ENCODE measurements at regions not wholly inside any gene's neighbourhood (a gene's known extent, or its start where the extent isn't known, plus 50 kb on each side); places are given as distances from the start of the nearest gene placed in this dataset.
"Not testable (repeated sequence)": the region's sequence is repeated elsewhere in the genome, so short reads cannot be mapped to it uniquely, and the experiment has no call there.

DNA sequence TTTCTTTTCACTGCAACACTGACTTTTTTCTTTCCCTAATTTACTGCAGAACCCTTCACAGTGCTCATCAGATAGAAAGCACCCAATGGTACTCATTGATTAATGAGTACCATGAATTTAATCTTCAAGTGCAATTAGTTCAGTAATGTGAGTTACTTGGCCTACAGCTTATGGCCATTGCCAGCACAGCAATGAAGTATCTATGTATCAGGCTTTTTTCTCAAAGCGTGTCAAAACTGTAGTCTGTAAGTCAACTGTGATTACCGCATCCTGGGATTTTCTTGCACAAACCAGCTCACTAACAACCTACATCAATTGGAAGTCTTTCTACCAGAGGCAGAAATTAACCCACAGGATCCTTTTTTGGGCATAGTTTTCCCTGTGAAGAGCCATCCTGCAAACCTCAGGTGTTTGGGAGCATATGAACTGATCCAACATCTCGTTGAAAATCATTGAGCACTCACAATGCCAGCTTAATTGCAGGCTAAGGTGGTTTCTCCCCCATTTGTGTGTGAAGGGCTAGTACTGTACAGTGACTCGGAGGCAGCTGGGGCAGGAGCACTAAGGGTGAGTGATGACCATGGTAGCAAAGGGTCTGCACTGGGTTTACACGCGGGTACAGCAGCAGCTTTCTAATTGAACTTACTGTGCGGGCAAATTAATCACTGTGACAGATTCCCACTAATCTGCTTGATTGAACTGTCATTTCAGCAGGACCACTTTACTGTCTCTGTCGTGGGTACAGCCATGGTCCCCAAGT lies 619.3 kb downstream of the SNAPC1 start:
- no peak for DNase-seq (ENCODE audit: low spot score)

DNA sequence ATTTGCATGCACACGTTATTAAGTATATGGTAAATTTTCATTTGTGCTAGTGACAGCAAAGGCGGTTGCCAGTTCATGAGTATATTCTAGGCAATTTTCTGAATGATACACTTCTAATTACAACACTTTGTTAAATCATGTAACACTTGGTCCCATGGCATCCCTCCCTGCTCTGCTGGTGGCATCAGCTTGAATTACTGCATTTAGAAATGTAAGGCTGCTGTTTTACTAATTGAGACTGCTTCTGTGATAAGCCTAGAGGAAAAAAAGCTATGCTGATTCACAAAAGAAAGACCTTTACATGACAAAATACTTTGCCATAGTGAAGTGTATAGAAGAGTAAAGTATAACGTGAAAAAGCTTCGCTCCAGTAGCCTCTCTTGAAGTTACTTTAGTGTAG lies 636.1 kb downstream of the KCNH5 start:
- no peak for DNase-seq (ENCODE audit: low spot score)

DNA sequence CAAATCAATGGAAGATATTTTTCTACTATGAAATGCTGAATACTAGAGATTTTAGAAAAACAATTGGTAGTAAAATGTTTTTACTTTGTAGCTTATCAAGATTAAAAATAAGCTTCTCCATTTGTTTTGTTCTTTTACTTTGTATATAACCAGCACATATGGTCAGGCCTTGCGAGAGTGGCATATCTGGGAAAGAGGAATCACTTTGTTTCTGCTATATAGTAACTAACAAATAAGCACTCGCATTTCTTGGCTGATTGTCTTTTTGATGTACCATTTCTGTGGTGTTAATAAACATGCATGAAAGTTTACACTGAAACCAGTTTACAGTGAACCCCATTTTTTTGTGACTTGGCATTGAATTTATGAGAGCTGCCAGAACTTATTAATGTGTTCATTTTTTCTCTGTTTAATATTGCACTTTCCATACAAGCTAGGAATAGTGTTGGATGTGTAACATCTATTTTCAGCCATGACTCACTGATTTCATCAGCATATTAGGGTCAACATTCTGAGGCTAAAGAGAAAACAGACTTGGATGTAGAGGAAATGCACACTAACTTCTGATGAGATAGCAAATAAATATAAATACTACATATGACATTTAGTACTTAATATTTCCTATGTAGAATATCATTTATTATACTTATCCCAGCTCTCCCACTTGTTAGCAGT lies 635.5 kb downstream of the KCNH5 start:
- no peak for DNase-seq (ENCODE audit: low spot score)

DNA sequence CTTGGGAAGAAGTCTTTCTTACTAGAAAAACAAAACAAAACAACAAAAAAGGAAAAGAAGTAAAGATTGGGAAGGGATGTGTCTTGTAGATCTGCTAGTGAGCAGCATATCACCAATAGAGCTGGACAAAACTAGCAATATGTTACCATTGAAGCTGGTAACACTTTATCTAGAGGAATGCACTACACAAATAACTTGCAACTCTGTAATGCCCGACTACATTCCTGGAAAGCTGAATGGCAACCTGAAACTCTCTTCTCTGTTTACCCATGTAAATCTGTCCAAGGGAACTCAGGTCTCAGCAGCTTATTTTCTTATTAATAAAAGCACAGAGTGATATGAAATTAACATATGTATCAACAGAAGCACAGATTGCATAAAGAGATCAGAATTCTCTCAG lies 624.4 kb downstream of the KCNH5 start:
- DNase-seq (ENCODE audit: low spot score) = no peak

DNA sequence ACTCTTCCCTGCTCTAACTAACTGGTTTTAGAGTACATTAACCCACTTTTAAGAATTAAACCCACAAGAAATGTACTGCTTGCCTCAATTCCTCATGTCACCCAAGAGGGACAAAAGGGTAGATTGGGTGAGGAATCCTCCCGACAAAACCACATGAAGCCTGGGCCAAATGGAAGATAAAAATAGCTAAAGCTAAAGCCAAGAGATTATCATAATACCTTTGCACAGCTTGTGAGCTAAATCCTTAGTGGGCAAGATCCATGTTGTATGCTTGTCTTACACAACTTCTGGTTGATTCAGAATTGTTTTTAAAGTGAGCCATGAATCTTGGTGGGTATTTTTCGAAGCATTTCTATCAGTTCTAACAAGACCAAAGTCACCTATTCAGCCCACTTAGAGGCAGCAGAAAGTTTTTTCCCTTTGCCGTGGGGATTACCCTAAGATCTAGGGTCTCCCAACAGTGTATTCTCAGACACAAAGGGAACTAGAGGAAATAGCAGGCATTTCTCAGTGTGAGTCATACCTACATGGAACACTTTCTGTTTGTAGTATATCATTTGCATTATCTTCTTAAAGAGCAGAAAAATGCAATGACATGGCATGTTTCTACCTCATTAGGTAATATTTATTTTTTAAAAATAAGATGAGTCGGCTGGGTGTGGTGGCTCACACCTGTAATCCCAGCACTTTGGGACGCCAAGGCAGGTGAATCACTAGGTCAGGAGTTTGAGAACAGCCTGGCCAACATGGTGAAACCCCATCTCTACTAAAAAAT lies 616.6 kb downstream of the KCNH5 start:
- no peak for DNase-seq (ENCODE audit: low spot score)

DNA sequence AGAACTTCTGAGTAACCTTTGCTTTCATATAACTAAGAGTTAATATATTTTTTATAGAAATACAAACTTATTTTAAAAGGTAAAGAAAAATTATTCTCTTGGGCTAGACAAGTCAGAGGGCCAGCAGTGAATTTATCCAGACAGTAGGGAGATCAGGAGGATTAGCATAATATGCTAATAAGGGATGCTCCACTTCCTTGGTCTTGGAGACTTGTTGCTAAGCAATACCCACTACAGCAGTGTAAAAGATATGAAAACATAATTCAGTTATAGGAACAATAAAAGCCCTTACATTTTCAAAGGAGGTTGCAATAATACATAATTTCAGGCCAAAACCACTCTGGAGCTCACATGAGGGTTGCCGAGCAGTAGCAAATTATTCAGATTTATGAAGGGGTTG lies 615.6 kb downstream of the KCNH5 start:
- DNase-seq (ENCODE audit: low spot score) = no peak

DNA sequence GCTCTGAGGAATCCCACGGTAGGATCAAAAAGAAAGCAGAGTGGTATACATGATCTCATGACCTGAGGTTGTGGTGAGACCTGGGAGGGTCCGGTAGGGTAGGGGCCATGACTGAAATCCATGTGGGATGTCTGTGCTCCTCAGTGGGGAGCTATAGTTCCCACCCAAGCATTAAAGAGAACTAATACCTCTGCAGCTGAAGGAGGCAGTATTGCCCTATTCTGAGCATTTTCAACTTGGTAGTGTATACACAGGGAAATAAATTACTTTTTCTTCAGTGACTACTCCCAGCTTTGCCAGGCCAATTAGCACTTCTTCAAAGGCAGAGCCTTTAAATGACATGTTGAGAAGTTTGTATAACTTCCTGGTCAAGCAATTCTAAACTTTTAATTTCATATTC lies 613.8 kb downstream of the KCNH5 start:
- DNase-seq (ENCODE audit: low spot score) = no peak

DNA sequence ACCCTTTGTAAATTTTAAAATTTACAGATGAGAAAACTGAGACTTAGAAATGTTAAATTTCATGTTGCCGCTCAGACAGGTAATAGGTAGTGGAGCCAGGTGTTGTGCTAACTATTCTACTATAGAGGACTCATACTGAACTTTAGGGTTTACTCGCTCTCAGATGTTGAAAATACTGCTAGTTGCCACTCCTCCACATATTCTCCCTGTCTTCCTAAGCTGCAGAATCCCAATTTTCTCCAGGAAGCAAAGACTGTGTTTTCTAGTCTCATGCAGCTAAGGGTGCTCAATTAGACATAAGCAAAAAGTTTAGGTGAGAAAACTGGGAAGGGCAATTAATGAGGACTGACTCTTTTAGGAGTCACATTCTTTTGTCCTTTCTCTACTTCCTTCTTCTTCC lies 612.3 kb downstream of the KCNH5 start:
- DNase-seq (ENCODE audit: low spot score) = no peak

DNA sequence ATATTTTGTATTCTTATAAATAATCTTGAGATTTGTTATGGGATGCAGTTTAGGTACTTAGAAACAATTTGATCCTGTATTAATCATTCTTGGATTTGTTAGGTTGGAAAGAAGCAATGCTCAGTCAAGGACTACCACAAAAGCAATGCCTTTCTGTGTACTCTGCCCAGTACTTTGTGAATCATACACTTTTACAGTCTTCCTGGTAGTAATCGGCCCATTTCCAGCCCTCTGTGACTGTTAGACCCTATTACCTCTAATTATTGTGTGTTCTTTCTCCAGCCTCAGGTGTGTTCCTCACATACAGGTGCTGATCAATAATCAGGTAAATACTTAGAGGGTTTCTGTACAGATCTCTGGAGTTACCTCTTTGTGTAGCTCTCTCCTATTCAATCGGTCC lies 609.0 kb downstream of the KCNH5 start:
- DNase-seq (ENCODE audit: low spot score) = no peak

DNA sequence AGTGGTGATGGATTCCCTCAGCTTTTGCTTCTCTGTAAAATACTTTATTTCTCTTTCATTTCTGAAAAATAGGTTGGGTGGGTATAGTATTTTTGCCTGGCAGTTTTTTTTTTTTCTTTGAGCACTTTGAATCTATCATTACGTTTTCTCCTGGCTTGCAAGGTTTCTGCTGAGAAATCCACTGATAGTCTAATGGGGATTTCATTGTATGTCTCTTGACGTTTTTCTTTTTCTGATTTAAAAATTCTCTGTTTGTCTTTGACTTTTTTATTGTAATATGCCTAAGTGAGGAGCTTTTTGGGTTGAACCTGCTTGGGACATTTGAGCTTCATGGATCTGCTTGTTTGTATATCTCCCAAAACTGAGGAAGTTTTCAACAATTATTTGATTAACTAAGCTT lies 606.0 kb downstream of the KCNH5 start:
- no peak for DNase-seq (ENCODE audit: low spot score)

DNA sequence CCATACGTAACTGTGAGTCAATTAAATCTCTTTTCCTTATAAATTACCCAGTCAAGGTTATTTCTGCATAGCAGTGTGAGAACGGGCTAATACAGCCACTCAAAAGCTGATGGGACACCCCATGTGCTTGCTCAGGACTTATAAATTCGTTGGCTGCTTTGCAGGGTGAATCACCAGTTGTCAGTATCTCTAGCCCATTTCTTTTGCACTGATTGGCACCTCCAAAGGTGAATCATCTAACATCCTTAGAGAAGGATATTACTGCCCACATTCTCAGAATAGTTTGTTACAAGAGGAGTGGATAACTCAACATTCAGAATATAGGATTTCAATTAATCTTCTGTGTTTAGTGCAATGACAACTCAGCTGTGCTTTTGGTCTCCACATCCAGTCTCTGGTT lies 601.5 kb downstream of the KCNH5 start:
- DNase-seq (ENCODE audit: low spot score) = no peak

DNA sequence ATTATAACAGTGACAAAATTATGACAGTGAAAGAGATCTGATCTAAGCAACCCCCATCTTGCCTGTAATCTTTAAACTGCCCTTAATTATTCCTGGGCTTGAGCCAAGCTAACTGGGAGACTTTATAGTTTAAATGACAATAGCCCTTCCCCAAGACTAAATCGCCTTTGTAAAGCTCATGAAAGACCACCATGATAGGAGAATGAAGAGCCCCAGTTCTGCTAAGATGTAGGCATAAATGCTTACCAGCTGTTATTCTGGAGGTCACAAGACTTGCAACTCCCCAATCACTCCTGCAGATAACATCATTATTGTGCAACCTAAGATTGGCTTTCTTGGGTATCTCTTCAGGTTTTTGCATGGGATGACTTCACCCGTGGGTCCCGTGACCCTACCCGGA lies 599.7 kb downstream of the KCNH5 start:
- DNase-seq (ENCODE audit: low spot score) = no peak

DNA sequence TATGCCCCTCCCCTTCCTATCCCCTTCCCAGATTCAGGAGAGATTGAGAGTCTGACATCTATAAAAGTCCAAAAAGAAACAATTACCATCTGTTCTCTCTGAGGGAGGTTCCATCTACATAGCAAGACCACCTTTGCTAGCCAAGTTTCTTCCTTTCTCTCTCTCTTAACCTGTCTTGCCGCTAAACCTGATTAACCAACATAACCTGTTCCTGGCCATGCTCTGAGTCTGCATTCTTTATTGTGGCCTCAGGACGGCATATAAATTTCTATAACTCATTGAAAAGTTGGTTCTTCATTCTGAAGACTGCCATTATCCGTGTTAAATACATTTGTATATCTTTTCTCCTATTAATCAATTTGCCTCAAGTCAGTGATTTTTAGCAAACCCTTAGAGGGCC lies 594.0 kb downstream of the KCNH5 start:
- DNase-seq (ENCODE audit: low spot score) = no peak

DNA sequence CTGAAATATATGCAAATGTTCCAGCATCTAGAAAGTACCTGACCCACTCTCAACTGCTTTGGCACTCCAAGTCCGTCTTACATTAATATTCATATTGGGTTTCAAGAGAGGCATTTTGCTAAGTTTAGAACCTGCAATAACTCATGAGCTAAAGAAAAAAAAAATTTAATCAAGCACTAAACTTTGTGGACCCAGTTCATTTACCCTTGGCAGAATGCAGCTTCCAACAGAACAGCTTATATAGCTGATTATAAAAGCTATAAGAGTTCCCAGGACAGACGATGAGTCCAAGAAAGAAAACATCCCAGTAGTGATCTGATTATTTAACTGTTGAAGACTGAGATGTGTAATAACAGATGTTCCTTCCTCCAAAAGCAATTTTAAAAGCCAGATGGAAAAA lies 592.0 kb downstream of the KCNH5 start:
- no peak for DNase-seq (ENCODE audit: low spot score)

DNA sequence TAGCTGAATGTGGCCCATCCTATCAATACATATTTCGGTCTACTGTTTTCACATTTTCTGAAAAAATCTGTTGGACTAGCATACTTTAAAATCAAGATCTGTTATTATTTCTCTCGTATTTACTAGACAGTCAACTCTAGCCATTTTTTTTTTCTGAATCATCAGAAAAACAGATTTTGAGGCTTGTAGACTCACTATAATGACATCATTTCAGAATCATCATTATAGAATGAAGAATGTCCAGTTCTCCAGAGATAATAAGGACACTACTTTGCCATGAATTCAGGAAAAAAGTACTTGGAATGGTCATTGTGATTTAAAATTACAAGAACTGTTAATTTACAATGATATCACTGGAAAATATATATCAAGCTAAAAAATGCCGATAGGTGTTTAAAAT lies 589.8 kb downstream of the KCNH5 start:
- DNase-seq (ENCODE audit: low spot score) = no peak

DNA sequence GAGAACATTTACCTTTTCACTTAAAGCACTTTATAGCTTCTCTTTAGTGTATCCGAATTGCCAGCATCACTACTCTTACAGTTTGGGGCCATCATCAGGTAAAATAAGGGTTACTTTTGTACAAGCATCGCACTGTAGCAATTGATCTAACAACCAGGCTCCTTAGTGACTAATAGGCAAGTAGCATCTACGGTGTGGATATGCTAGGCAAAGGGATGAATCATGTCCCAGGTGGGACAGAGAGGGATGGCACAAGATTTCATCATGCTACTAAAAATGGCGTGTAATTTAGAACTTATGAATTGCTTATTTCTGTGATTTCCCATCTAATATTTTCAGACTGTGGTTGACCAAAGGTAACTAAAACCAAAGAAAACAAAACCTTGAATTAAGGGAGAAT lies 582.3 kb downstream of the KCNH5 start:
- no peak for DNase-seq (ENCODE audit: low spot score)

DNA sequence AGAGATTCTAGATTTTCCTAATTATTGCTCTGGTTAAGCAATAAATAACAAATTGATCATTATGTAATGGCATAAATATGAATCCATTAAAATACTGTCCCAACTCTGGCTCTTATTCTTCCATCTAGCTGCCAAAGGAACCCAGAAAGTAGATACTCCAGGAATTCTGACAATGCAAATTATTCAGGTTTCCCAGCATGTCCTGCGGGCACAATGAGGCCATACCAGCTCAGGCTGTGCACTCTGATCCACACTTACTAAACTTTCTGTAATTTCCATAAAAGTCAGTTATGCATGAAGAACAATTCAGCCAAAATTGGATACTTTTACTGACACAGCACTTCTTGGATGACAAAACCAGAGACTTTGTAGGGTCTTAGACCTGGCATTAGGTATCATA lies 576.3 kb downstream of the KCNH5 start:
- DNase-seq (ENCODE audit: low spot score) = no peak

DNA sequence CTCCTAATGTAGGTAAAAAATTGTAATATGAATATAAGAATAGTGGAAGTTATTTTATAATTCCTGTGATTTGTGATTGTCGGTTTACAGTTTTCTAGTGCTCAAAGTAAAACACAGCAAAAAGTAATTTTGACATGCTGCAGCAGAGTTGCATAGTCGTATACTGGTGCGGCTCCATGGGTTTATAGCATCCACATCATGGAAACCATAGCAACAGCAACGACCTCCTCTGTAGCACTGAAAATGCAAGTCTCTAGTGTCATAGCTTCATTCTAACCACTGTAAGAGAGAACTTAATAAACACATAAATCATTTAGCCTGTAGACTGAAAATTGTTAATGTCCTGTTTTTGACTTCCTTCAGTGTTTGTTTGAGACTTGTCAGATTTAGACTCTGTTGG lies 574.3 kb downstream of the KCNH5 start:
- no peak for DNase-seq (ENCODE audit: low spot score)

DNA sequence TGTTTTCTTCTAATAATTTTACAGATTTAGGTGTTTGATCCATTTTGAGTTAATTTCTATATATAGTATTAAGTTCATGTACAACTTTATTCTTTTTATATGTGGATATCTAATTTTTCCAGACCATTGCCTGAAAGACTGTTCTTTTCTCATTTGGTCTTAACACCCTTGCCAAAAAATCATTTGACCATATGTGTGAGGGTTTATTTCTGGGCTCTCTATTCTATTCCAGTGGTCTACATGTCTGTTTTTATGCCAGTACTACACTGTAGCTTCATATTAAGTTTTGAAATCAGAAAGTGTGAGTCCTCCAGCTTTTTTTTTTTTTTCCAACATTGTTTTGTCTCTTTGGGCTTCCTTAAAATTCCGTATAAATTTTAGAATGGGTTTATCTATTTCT lies 554.1 kb downstream of the KCNH5 start:
- no peak for DNase-seq (ENCODE audit: low spot score)

DNA sequence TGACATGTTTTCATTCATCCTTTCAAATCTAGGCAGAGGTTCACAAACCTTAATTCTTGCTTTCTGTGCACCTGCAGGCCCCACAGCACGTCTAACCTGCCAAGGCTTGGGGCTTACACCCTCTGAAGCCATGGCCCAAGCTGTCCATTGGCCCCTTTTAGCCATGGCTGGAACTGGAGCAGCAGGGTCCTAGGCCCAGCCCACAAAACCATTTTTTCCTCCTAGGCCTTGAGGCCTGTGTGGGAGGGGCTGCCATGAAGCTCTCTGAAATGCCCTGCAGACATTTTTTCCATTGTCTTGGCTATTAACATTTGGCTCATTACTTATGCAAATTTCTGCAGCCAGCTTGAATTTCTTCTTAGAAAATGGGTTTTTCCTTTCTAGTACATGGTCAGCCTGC lies 547.5 kb downstream of the KCNH5 start:
- no peak for DNase-seq (ENCODE audit: low spot score)

DNA sequence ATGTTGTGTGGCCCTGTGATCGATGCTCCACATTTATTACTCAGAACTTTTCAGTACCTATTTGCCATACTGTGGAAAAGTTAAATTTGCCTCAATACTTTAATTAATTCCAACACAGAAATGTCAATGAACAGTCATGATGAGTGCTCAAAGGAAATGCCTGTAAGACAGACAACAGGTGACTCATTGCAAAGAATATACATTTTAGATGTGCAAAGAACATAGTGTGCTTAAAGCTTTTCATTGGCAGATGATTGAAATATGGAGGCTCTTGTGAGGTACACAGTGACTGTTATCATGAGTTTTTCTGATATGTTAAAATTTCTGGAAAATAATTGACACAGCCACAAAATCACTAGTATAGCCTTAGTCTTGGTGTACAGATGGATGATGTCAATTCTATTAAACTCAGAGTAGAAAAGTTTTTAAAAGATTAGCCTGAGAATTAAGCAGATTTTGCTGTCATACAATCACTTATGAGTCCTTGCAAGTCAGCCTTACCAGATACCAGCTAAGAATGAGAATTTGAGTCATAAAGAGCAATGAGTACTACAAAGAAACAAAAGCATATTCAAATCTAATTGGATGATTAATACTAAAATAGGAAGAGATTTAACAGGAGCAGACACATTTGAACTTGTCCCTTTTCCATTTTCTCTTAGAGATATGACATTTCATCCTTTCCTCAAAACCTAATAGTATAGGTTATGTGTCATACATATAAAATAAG lies 544.1 kb downstream of the KCNH5 start:
- no peak for DNase-seq (ENCODE audit: low spot score)

DNA sequence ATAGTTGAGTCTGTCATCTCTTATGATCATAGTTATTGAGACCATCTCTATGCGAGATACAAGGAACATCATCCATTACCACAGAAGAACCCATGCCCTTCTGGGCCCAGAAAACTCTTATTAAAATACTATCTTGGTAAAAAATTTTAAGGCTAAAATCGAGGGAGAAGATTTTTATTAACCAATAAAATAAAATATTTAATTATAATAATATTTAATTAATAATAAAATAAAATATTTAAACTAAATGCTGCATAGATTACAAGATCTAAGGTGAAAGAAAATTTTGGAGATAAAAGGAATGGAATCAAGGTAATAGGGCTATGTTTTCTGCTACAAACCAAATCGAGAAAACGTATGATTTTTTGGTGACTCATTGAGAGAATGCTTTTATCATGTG lies 540.2 kb downstream of the KCNH5 start:
- DNase-seq (ENCODE audit: low spot score) = no peak

DNA sequence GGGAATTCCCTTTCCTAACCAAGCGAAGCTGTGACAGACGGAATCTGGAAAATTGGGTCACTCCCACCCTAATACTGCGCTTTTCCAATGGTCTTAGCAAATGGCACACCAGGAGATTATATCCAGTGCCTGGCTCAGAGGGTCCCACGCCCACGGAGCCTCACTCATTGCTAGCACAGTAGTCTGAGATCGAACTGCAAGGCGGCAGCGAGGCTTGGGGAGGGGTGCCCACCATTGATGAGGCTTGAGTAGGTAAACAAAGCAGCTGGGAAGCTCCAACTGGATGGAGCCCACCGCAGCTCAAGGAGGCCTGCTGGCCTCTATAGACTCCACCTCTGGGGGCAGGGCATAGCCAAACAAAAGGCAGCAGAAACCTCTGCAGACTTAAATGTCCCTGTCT lies 523.9 kb downstream of the KCNH5 start:
- DNase-seq (ENCODE audit: low spot score) = not testable (repeated sequence)
